Mammary epithelial cell (primary cell): ENCODE measurements at regions not wholly inside any gene's neighbourhood (a gene's known extent, or its start where the extent isn't known, plus 50 kb on each side); places are given as distances from the start of the nearest gene placed in this dataset.

Experiments used
- CTCF ChIP-seq, 2 donors: IDR thresholded peaks in 1 of 2; conservative IDR thresholded peaks in 1 of 2; 2 replicates each; pipeline ENCODE4 v1.5.1; 2011 to 2012; ENCODE audit warnings: inconsistent platforms in 2 of 2, low read length in 2 of 2, mild to moderate bottlenecking in 2 of 2, control low read depth in 1 of 2, low read depth in 1 of 2; ENCODE audit not compliant: insufficient read depth in 1 of 2; ENCODE audit errors: extremely low read depth in 1 of 2
- EZH2 ChIP-seq: IDR thresholded peaks from 2 replicates; pipeline ENCODE4 v1.6.1; 2012; ENCODE audit warnings: low read length, inconsistent platforms, borderline replicate concordance

- TF ChIP-seq CTCF (conservative IDR thresholded peaks at IDR 0.05 in 1 of 2, IDR thresholded peaks at IDR 0.05 in 1 of 2; ENCODE audit: extremely low read depth in 1 of 2, insufficient read depth in 1 of 2, low read depth in 1 of 2, low read length in 2 of 2) (no peak), EZH2 (no peak)
Measured at GRCh38 chr4:188869581-188869980, 730.3 kb downstream of the TRIML1 start.
